Midbrain (tissue), 1 donor: ENCODE measurements at regions not wholly inside any gene's neighbourhood (a gene's known extent, or its start where the extent isn't known, plus 50 kb on each side); places are given as distances from the start of the nearest gene placed in this dataset.
"Not testable (repeated sequence)": the region's sequence is repeated elsewhere in the genome, so short reads cannot be mapped to it uniquely, and the experiment has no call there.

ENCODE experiments used
- DNase-seq: peaks from one replicate; lab custom pipeline; 2025; lab: John Stamatoyannopoulos, UW

DNA sequence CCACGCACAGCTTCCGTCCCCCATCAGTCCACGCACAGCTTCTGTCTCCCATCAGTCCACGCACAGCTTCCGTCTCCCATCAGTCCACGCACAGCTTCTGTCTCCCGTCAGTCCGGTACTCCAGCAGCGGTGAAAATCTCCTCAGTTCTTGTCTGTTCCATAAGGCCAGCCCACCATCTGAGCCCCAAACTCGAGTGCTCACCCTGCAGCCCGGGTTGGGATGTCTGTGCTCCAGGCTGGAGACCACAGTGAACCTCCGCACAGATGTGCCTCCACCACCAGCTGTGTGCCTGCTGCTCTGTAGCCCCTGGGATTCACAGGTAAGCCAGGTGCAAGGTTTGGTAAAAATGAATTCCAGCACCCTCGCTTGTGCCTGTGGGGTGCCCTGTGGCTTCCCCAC is 258.6 kb downstream of the NPHP4 start:
- no peak for DNase-seq

DNA sequence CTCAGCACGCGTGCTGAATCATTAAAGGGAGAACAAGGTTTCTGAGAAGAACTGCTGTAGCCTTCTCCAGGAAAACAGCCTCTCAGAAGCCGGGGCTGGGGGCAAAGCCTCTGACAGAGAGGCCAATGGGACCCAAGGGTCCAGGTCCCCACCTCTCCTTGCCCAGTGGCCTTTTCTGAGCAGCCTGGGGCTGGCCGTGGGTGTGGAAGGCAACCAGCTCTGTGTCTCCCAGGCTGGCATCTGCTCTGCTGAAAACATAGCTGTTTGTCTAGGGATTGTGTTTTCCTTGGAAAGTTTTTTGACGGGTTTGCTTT is 261.2 kb downstream of the NPHP4 start:
- no peak for DNase-seq

DNA sequence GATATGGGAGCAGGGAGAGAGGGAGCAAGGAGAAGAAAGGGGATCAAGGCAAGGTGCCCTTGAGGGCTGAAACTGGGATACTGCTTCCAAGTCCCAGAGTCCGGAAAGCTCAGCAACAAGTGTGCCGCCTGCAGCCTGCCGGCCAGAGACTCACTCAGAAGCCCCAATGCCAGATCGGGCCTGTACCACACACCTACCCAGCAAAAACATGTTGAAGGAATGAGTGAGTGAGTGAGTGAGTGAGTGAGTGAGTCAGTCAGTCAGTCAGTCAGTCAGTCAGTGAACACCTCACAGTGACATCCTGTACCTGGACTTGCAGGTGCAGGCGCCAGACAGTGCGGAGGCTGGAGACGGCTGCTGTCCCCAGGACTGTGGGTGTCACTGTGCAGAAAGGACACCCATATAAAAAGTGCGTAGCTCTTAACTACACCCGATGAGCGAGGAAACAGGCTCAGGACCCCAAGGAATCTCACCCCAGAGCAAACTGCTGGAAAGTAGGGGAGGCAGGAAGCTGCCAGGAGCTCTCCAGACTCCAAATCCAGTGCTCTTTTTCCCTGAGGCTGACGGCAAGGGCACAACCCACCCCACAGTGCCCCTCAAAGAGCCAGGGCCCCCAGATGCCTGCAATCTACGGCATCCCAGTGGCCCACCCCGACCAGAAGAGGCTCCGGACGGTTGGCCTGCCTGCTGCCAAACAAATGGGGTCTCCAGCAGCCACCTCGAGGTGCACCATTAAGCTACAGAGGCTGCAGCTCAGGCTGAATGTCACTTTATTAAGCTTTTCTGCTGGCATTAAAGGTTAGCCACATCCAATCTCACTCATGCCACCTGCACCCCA is 261.7 kb downstream of the NPHP4 start:
- no peak for DNase-seq

DNA sequence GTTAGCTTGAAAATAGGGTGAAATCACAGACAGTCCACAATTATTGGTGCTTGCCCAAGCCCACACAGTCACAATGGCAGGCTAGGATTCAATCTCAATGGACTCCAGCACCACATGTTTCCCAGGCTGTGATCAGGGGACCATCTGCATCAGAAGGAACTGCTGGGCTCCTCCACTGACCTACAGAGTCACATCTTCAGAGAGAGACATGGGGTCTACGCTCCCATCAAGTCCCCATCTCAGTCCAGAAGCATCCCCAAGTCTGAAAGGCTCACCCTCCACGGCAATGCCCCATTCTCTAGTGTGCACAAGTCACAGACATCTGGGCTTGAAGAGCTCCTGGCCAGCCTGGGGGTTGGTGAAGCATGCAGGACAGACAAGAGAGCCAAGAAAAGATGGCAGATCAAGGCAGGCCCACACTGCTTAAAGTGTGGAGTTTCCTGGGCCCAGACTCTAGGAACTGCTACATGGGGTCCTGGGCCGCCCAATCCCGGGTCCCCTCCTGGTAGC is 262.5 kb downstream of the NPHP4 start:
- no peak for DNase-seq

DNA sequence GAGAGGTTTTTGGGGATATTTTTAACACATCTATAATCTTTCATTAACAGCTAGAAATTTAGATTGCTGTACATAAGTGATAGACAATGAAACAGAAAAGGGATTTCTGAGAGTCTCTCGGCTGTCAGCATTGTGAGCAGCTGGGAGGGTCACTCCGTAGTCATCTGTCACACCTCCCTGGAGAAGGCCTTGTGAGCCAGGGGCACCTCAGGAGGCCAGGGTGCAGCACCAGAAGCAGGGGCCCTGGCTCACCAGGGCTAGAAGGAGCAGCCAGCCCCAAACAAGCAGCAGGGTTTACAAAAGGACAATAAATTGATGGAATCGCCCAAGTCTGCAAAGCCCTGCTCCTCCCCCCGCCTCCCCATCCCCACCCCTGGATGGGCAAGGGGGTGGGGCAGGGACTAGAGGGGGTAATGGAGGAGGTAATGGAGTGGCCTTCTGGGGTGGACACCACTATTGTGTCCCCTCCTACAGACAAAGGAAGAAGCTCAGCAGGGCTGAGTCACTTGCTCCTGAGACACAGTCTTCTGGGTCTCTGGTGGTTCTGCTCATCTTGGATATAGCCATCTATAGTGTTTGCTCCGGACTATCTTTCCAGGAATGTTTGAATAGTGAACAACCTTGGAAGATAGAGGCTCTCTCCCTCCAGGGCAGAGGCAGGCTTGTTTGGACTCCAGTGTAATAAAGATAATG is 263.4 kb downstream of the NPHP4 start:
- no peak for DNase-seq

DNA sequence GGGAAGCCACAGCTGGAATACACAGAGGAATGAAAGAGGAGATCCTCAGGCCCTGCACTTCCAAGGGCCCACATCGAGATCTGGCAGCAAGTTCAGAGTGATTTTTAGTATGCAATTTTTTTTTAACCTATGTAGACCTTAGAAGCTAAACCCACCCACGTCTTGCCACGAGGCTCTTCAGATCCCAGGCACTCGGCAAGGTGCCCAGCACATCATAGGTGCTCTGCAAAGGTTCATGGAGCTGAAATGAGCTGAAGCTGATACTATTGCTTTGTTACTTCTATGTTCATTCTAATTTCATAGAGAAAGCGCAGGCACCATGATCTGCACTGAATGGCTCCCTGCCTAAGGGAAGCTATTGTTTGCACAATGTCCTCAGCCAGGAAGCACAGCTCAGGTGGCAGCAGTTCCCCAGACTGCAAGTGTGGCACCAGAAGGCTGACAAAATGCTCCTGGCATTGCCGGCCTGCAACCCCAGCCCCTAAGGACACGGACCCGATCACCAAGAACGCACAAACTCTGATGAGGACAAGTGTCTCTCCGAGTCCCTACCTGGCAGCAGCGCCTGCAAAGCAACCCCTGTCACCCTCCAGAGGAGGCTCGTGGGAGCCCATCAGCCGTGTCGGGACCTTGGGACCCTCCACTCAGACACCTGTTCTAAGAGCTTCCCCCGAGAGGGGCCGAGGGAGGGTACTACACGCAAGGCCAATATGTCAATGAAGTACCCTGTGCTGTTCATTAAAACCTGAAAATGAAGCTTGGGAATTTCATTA is 264.2 kb downstream of the NPHP4 start:
- DNase-seq: no peak

DNA sequence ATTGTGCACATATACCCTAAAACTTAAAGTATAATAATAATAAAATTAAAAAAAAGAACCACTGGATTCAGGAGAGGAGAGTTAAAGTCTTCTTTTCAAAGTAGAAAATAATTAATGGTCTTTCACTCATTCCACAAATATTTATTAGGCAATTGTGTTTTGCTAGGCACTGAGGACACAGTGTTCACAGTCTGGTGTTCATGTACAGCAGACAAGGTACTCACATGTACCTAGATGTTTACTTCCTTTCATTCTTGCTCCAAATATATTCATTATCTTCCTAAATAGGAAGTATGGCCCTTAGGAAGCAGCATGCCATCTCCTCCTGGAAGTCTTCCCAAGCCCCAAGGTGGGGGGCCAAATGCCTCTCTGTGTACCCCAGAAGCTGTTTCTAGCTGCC is 265.0 kb downstream of the NPHP4 start:
- DNase-seq: no peak

DNA sequence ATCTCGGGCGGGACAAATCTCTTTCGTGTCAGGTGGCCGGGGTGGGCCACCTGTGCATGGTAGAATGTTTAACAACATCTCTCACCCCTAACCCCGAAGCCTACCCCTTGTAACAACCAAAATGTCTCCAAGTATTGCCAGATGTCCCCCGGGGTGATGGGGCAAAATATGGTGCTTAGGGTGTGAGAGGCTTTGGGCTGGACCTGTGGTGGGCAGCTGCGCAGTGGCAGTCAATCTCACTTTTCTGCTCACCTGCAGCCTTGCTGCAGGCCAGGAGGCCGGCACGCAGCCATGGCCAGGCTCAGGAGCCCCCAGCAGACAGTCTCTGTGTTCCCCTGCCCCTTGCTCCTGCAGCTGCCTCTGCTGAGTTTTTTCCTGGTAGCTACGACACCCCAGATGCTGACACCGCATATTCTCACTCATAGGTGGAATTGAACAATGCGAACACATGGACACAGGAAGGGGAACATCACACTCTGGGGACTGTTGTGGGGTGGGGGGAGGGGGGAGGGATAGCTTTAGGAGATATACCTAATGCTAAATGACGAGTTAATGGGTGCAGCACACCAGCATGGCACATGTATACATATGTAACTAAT is 265.5 kb downstream of the NPHP4 start:
- DNase-seq: not testable (repeated sequence)

DNA sequence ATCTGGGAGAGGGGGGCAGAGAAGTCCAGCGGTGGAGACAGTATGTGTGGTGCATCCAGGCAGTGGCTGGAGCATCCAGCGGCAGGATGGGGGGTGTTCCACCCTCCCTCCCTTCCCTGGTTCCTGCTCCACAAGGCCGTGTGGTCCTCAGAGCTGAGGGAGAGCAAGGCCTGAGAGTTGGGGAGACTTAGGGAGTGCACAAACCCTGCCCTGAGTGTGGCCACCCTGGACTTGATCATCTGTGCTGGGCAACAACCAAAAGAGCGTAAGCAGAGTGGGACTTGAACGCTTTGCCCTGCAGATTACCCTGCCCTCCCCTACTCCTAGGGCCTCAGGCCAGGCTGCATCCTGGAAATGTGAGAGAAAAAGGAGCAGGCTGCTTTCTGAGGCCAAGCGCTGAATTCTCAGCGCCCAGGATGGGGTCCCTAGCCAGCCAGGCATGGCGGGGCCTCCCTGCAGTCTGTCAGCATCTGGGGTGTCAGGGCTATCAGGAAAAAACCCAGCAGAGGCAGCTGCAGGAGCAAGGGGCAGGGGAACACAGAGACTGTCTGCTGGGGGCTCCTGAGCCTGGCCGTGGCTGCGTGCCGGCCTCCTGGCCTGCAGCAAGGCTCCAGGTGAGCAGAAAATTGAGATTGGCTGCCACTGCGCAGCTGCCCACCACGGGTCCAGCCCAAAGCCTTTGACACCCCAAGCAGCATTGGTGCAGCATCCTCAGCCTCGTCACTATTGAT is 266.2 kb downstream of the NPHP4 start:
- DNase-seq: no peak

DNA sequence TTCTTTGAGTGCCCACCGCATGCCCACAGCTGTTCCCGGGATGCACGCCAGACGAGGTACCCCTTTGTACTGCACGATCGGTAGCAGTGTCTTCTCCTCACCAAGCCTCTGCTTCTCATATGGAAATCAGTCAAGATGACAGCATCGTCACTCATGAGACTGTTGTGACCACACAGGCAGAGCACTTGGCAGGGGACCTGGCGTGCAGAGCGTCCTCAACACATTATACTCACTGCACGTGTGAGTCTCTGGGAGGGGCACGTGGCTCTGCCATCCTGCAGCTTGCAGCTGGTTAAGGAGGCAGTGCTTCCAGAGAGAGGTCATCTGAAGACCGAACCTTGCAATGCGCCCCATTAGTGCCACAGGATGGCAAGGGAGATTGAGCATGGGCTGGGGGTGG is 266.8 kb downstream of the NPHP4 start:
- DNase-seq: no peak

DNA sequence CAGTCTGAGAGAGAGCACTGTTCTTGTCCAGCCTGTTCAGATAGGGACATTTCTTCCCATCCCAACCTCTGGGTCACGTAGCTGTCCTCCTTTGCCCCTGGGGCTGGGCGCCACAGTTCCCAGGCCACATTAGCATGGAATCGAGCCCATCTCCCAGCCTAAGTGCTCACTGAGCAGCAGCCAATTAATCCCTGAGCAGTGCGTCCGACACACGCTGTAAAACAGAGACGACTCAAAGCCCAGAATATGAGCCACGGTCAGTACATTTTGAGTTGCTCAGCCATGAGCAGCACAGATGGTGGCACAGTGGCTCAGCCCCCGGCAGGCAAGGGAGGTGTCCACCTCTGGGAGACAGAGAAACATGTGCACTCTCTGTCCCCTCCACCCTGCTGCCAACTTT is 267.4 kb downstream of the NPHP4 start:
- no peak for DNase-seq

DNA sequence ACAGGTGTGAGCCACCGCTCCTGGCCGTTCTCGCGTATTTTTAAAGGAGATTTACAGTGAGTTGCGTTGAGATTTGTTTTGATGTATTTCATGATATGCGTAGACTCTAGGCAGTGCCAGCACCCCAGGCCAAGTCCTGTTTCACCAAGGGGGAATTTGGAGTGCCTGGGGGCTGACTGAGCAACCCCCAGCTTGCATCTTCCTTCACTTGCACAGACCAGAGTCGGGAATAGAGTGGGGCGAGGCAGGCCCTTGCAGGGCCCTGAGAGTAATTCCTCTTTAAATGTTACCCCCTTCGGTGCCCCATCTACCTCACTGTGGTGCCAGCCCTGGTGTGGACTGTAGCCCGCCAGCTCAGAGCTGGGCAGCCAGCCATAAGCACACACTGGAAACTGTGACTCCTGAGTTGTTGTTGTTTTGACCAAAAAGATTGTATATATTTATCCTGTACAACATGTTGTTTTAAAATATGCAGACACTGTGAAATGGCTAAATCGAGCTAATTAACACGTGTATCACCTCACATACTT is 269.5 kb downstream of the NPHP4 start:
- DNase-seq: no peak

DNA sequence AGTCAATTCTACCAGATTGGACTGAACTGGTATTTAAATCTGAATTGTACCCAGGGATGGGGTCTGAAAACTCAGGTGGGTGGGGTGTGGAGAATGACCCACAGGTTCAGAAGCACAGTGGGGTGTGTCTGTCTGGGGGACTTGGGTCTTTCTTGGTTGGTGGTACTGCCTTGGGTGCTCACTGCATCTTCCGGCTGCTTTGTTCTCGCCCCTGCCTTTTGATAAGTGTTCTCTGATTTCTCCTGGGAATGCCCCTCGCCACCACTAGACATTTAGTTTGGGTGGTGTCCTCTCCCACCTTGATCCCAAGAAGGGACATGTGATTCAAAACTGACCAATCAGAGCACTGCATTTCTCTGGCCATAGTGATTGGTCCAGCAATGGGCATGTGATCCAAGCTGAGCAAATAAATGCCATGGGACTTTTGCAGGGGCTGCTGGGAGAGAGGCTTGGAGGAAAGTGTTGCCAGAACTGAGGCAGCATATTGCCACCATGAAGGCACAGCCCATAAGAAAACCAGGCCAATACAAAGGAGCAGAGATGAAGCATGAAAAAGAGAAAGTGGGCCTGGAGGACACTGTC is 270.5 kb downstream of the NPHP4 start:
- DNase-seq: no peak

DNA sequence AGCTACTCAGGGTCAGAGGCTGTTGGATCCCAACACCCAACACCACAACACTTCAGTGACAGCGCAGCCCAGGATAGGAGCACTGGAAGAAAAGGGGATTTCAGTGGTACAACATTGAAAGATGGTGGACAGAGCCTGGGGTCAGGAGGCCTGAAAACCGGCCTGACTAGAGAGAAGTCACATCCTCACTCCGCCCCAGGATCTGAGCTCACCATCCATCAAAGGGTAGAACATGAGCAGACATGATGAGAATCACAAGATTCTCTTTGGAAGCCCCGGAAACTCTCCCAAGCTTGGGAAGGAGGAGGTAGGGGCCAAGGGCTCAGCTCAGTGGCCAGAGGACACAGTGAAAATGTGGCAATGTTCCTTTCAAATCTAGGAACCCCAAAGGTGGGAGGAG is 271.3 kb downstream of the NPHP4 start:
- no peak for DNase-seq

DNA sequence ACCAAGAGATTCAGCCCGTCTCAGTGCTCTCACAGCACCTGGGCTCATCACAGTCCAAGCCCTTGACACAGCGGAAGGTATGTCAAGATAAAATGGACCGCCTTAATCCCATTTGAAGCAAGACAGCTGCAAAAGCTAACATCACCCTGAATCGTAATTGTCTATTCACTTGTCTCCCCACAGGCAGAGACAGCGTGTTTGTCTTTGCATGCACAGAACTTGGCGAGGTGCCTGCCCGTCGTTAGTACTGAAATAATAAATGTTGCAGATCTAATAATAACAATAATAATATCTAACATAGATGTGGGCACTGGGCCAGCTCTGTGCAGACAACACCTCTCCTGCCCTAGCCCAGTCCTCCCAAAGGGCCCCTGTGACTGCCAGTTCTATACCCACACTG is 271.7 kb downstream of the NPHP4 start:
- DNase-seq: no peak

DNA sequence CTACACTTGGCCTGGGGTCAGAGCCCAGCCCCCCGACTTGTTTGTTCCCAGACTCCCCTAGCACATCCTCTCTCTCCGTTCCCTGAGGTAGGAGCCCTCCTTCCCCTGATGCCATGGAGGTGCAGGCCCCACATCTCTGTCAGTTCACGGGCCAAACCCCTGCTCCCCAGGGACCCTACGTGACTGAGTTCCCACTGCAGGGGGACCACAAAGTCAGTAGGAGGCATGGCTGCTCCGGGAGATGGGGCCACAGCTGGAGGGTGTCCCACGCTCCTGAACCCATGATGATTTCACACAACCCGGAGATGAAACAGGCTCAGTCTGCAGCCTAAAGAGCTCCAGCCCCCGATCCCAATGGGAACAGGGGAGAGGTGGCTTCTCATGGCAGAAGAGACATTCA is 272.2 kb downstream of the NPHP4 start:
- DNase-seq: no peak

DNA sequence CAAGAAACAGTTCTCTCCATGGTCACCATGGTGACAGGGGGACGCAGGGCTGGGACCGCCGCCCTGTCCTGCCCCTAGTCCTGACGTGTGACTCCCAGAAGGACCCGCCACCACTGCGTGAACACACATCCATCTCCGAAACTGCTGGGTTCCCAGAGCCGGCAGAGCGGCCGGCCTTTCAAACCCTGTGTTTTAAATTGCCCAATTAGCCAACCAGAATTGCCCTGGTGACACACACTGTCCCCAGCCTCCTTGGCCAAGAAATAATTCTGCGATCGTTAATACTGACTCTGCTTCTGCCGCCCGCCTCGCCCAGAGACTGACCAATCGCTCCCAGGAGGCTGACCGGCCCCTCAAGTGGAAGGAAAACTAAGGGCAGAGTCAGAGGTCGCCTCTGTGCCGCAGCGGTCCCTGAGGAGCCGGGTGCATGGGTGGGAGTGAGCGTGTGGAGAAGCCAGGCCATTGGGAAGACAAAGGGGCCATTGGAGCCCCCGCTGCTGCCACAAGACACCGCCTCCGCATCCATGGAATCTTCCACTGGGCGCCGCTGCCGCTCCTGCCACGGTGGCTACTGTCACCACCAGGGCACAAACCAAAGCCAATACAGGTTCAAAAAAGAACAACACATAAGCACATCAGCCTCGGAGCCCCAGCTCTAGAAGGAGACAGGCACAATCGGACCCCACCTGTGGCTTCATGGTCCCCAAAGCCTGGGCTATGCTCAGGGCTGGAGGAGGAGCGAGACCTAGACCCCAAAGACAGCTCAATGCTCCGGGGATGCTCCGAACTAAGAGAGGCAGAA is 273.2 kb downstream of the NPHP4 start:
- no peak for DNase-seq

DNA sequence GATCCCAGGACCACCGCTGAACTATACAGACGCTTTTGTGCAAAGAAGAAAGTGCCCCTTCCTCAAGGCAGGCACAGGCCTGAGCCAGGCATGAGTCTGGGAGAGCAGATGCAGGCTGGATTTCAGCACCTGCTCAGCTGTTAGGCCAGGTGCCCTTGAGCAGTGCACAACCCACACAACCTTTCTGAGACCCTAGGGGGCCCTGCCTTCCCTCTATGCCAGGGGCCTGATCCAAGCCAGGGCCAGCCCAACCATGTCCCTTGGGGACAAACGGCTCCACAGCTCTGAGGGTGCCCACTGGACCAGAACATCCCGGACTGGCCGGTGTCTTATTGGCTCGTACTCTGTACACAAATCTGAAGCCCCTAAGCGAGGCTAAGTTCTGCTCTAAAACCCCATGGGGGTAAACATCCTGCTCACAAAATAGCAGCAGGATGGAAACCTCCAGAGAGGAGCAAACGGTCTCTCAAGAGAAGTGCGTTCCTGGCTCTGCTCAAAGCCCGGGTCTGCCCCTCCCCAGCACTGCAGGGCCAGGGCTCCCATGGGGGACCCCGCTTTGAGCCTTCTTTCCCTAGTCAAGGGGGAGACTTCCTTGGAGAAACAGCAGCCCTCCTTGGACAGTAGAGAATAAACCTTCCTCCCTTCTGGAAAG is 275.1 kb downstream of the NPHP4 start:
- no peak for DNase-seq

DNA sequence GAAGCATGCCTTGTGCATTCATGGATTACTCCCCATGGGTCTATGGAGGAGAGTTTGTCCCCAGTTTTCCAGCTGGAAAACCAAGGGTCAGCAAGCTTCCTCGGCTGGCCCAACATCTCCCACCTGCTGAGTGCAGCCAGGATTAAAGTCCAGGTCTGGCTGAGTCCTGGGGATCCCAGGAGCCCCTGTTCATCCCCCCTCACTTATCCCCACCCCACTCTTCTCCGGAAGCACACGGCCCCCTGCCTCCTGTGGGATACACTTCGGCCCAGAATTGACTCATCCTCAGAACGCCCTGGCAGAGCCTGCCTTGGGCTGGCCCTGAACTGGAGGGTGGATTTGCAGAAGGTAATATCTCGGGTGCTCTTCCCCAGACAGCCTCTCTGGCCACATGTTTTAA is 276.1 kb downstream of the NPHP4 start:
- no peak for DNase-seq
